Astrocyte (in vitro differentiated cells and primary cell): ENCODE measurements at regions not wholly inside any gene's neighbourhood (a gene's known extent, or its start where the extent isn't known, plus 50 kb on each side); places are given as distances from the start of the nearest gene placed in this dataset.
A peak's percentile ranks its signal among the peaks of the same experiment; 100 is the strongest.

Experiments used
- CTCF ChIP-seq: IDR thresholded peaks from 2 replicates; pipeline ENCODE4 v1.5.1; 2011; ENCODE audit warnings: low read depth, mild to moderate bottlenecking, inconsistent platforms, low read length, moderate library complexity; ENCODE audit not compliant: insufficient read depth
- EZH2 ChIP-seq: IDR thresholded peaks from 2 replicates; pipeline ENCODE4 v1.6.1; 2012; ENCODE audit warnings: mild to moderate bottlenecking, low read length, inconsistent platforms; ENCODE audit not compliant: insufficient read depth

GRCh38 chr5:173451031-173451430, 122.8 kb upstream of the STC2 start:
- TF ChIP-seq CTCF: peak; percentile 26
- TF ChIP-seq EZH2: no peak
